ENCODE measurements at regions not wholly inside any gene's neighbourhood (a gene's known extent, or its start where the extent isn't known, plus 50 kb on each side); places are given as distances from the start of the nearest gene placed in this dataset.
"Not testable (repeated sequence)": the region's sequence is repeated elsewhere in the genome, so short reads cannot be mapped to it uniquely, and the experiment has no call there.

DNA sequence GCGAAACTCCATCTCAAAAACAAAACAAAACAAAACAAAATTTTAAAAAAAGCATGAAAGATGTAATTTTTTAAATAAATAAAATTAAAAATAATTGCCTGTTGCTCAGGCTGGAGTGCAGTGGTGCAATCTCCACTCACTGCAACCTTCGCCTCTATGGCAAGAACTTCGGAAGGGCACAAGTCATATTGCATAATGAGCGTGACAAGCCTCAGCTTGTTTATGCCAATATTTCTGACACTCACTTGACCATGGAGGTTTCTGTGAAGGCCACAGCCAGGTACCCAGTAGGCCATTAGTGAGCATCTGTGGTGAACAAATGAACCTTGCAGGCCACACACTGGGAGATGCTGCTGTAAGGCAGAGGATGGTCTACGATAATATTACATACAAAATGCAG, 106.1 kb upstream of the KMT2C start:
- no peak for FAIRE-seq

DNA sequence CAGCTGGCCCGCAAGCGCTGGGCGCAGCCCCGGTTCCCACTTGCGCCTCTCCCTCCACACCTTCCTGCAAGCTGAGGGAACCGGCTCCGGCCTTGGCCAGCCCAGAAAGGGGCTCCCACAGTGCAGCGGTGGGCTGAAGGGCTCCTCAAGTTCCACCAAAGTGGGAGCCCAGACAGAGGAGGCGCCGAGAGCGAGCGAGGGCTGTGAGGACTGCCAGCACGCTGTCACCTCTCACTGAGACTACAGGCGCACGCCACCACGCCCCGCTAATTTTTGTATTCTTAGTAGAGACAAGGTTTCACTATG, 103.3 kb upstream of the KMT2C start:
- FAIRE-seq, result not testable (repeated sequence)

DNA sequence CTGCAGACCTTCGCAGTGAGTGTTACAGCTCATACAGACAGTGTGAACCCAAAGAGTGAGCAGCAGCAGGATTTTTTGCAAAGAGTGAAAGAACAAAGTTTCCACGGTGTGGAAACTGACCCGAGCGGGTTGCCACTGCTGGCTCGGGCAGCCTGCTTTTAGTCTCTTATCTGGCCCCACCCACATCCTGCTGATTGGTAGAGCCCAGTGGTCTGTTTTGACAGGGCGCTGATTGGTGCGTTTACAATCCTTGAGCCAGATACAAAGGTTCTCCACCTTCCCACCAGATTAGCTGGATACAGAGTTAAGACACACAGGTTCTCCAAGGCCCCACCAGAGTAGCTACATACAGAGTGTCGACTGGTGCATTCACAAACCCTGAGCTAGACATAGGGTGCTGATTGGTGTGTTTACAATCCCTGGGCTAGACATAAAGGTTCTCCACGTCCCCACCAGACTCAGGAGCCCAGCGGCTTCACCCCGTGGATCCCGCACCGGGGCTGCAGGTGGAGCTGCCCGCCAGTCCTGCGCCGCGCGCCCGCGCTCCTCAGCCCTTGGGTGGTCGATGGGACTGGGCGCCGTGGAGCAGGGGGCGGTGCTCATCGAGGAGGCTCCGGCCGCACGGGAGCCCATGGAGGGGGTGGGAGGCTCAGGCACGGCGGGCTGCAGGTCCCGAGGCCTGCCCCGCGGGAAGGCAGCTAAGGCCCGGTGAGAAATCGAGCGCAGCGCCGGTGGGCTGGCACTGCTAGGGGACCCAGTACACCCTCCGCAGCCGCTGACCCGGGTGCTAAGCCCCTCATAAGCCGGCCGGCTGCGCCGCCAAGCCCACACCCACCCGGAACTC, 102.8 kb upstream of the KMT2C start:
- not testable (repeated sequence) for FAIRE-seq

DNA sequence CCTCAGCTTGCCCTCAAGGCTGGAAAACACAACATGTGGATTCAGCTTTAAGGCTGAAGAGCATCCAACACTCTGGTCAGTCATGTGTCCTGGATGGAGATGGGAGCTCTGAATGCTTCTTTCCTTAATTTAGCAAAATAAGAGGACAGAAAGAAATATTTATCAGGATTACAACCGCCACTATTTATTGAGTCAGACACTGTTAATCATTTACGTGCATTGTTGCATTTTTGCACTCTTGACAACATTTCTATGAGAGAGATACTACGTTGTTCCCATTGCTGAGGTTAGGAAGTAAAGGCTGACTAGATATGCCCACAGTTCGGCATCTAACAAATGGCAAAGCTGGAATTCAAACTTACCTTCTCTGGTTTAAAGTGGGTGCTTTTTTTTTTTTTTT, 101.8 kb upstream of the KMT2C start:
- FAIRE-seq, result no peak

DNA sequence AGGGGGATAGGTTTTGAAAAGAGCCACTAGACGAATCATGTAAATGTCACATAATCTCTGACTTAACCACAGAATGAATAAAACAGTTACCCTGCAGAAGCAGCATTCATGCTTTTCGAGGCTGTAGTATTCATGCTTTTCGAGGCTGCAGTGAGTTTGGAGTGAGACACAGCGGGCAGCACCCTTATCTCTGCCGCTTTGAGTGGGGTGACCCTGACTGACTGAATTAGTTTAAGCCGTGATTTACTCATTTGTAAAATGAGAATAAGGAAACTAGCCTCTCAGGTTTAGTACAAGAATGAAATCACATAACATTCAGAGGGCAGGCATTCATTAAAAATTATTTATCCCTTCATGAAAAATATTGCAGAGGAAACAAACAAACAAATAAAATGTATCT, 92.8 kb upstream of the KMT2C start:
- no peak for FAIRE-seq

DNA sequence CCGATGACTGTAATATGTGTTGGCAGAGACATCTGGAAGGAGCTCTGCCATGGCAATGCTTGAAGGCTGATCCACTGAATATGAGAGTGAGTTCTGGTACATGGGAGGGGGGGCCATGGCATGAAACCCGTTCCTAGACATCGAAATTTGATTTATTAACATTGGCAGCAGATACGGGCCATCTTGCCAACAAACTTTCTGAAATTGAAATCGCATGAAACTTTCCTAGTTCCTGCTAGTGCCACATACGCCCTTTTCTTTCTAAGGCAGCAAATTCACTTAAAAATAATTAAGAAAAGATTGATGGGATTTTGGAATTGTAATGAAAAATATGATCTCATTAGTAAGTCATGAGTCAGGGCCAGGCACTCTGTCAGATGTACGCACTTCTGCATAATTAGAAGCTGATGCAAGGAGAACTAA, 91.8 kb upstream of the KMT2C start:
- FAIRE-seq, result no peak

DNA sequence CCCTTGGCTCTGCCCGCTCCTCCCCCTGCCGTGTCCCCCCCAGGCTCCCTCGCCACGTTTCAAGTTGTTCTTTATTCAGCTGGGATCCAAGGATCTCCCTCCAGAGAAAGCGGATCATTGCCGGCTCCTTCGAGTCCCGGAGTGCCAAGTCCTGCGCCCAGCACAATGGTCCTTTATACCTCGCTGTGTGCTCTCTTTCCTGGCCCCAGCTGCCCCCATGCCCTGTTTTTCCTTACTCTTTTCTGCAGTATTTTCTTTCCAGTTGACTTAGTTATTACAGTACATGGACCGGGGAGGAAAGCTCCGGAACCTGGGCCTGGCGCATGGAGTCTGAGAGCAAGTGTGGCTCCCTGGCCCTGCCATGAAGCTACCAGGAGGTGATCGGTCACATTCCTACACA, 88.1 kb upstream of the KMT2C start:
- no peak for FAIRE-seq

DNA sequence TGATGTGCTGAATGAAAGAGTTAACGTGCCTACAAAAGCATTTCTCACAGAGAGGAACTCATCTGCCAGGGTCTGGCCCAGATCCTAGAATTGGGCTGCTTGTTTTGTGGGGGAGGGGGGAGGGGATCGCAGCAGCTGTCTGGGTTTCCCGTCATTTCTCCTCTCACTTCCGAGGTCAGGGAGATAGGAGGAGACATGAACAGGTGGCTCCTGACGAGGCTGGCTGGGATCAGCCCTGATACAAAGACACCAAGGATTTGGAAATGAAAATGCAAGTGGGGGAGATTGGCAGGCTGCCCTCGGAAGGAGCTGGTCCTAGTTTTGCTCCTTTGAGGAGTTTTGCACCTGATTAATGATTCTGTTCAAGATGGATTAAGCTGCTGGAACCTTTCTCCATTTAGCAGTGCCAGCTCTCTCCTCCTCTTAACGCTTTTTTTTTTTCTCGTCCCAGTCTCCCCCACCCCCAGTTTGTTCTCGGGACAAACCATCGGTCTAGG, 86.8 kb upstream of the KMT2C start:
- FAIRE-seq, result no peak

DNA sequence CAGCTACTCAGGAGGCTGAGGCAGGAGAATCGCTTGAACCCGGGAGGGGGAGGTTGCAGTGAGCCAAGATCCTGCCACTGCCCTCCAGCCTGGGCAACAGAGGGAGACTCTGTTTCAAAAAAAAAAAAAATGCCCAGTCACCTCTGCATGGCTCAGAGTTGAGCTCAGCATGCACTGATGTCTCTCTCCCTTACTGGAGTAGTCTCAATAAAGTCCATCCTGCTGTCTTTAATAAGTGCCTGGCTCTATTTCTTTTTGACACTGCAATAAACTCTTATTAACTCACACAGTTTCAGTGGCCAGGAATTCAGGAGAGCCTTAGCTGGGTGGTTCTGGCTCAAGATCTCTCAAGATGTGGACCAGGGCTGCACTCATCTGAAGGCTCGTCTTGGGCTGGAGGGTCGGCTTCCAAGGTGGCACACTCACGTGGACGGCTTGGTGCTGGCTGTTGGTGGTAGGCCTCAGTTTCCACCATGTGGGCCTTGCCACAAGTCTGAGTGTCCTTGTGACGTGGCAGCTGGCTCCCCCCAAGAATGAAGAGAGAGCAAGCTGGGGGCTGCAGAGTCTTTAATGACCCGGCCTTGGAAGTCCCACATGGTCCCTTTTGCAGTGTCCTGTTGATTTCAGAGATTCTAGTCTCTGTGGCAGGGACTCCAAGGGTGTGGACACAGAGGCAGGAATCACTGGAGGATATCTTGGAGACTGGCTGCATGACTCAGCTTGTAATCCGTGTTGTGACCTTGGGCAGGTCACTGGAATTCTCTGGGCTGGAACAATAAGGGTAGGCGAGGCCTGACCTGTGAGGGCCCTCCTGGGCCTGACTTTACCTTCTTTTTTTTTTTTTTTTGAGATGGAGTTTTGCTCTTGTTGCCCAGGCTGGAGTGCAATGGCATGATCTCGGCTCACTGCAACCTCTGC, 85.9 kb upstream of the KMT2C start:
- no peak for FAIRE-seq

DNA sequence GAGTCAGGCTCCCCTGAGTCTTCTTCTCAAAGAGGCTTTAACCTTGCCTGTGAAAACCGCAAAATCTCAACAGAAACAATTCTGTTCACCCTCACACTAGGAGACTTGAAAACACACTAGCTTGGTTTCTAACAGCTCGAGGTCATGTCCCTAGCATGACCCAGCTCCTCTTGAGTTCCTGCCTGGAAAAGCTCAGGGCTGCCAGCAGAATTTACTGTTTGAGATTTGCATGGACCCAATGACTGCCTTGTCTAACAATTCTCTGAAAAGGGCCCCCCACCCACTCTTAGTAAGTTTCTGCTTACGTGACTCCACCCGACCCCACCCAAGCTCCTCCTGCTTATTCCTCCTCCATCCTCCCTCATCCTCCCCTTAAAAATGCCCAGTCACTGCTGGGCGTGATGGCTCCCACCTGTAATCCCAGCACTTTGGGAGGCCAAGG, 85.1 kb upstream of the KMT2C start:
- FAIRE-seq, result no peak

DNA sequence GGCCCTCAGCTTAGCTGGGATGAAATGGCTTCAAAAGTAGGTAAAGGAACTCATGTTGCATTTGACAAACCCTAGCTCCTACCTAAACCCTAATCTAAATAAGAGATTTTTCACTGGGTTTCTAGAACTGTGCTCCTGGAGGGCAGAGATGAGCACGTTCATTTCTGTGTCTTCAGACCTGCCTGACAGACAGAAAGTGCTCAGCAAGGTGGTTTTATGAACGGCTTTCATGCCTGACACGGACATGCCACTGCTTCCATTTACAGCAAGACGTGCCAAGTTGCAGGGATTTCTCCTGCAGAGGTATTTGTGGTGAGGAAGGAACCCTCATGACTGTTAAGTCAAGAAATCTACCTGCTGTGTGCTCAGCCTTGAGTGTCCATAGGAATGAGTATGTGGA, 83.5 kb upstream of the KMT2C start:
- no peak for FAIRE-seq

DNA sequence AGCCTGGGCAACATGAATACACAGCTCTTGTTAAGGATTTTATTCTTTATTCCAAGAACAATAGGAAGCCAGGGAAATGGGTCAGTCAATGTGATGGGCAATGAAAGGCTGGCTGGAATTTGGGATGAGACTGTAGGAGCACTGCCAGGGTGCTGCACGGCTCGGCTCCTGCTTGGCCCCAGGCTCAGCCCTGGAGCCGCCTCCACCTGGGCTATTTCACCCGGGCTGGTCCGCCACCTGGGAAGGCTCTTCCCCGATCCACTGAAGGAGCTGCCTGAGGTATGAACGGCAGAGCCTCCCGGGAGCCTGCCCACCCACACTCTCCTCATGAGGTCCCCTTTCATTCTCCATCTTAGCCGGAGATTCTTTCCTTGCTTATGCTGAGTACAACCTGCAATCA, 80.4 kb upstream of the KMT2C start:
- no peak for FAIRE-seq

DNA sequence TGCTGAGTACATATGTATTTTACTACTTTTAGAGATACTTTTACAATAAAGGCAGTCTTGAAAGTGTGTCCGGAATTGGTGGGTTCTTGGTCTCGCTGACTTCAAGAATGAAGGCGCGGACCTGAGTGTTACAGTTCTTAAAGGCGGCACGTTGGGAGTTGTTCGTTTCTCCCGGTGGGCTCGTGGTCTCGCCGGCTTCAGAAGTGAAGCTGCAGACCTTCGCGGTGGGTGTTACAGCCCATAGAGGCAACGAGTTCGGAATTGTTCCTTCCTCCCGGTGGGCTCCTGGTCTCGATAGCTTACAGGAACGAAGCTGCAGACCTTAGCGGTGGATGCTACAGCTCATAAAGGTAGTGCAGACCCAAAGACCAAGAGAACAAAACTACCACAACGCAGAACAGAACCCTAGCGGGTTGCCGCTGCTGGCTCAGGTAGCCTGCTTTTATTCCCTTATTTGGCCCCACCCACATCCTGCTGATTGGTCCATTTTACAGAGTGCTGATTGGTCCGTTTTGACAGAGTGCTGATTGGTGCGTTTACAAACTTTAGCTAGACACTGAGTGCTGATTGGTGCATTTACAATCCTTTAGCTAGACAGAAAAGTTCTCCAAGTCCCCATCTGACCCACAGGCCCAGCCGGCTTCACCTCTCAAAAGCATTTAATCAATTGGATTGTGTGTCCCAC, 79.6 kb upstream of the KMT2C start:
- not testable (repeated sequence) for FAIRE-seq

DNA sequence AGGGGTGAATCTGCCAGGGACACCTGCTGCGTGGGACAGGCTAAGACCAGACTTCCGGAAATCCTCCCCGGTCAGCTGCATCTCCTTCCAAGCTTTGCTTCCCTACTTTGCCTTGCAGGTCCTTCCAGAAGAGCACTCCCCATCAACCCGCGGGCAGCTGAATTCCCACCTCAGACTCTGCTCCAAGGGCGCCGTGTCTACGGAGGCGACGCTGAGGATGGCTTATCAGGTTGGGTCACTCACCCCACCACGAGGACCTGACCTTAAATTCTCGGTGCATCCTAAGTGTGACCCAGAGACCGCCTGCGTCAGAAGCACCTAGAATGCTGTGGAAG, 78.9 kb upstream of the KMT2C start:
- FAIRE-seq, result no peak

DNA sequence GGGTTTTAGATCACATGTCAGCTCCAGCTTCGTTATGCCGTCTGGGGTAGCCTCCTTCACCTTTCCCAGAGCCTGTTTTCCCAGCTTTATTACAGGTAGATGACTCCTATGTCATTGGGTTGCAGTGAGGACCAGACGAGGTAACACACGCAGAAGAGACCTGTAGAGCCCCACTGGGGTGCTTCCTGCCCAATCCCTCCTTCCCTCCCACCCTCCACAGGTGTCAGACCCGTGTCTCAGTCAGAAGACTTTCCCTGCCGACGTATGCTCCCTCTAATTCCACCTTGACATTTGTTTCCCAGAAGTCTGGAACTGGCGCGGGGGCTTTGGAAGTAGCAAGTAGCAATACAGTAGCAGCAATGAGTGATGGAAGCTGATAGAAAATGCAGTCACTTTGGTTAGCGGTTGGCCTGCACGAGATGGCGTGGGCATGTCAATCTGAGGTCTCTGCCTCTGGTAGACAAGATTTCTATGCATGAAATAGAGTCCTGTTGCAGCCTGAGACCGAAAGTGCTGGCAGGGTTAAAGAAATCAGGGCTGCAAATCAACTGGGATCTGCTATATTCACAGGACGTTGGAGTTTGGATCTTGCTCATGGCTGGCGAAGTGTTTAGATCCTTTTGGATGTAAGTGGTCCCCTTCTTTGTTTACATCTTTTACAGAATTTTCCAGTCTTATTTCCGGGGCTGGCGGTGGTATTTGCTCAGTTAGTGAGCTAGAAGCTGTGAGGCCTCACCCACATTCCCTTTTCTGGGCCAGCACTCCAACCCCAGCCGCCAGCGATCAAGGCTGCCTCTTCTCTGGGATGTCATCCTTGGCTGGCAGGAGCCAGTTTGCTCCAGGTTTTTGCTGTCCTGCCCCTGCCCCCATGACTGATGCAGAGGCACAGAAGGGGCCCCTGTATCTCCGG, 78.3 kb upstream of the KMT2C start:
- no peak for FAIRE-seq

DNA sequence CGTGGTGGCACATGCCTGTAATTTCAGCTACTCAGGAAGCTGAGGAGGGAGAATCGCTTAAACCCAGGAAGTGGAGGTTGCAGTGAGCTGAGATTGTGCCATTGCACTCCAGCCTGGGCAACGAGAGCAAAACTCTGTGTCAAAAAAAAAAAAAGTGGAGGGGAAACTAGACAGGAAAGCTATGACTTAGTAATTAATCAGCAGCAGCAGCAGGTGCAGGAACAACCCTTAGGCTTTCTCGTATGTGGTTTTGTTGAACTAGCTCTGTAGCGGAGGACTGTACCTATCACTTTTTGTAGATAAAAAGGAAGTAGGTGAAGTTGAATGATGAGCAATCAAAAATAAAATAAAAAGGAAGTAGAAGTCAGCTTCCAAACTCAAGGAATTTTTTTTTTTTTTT, 76.9 kb upstream of the KMT2C start:
- no peak for FAIRE-seq

DNA sequence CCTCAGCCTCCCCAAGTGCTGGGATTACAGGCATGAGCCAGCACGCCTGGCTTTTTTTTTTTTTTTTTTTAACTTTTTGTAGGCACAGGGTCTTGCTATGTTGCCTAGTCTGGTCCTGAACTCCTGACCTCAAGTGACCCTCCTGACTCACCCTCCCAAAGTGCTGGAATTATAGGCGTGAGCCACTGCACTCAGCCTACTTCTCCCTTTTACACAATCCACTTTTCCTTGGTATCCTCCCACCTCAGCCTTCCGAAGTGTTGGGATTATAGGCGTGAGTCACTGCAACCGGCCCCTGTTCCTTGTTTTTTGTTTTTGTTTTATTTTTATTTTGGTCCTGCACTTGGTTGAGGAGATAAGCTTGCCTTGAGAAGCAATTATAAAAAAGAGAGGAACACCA, 75.9 kb upstream of the KMT2C start:
- no peak for FAIRE-seq

DNA sequence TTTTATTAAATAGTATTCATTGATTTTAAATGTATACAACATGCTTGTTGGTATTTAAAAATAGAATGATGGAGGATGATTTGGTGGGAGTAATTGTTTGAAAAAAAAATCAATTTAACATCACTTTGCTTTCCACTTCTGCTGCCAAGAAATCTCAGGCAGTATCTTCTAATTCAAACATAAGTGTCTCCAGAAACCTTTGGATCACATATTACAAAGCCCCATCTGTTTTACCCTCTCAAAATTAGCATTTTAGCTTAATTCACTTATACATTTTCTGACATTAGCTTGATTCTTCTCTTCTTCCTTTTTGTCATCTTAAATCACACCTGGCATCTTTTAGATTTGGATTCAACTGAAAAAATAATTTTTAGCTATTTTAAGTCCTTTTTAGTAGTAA, 72.9 kb upstream of the KMT2C start:
- no peak for FAIRE-seq

DNA sequence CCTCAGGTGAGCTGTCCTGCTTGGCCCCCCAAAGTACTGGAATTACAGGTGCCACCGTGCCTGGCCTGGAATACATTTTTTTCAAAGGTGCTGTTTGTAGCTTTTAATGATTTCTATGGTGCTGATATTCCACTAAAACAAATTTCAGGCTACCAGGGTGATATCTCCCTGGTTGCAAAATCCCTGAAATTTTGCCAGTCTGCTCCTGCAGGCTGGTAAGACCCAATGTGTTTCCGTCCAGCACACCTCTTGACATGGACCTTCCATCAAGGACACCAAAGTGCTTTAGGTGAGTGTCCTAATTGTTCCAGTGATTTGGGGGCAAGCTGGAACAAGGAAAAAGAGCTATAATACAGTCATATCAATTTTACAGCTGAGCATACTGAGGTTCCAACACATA, 69.8 kb upstream of the KMT2C start:
- FAIRE-seq, result no peak

DNA sequence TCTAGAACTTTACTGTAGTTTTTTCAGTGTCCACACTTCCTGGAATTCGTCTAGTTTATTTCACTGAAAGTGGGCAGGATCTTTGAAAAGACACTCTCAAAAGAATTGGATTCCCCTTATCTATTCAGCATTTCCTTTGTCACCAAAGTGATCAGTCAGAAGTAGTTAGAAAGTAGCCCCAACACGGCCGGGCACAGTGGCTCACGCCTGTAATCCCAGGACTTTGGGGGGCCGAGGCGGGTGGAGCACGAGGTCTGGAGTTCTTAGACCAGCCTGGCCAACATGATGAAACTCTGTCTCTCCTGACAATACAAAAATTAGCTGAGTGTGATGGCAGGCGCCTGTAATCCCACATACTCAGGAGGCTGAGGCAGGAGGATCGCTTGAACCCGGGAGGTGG, 69.0 kb upstream of the KMT2C start:
- FAIRE-seq, result no peak

DNA sequence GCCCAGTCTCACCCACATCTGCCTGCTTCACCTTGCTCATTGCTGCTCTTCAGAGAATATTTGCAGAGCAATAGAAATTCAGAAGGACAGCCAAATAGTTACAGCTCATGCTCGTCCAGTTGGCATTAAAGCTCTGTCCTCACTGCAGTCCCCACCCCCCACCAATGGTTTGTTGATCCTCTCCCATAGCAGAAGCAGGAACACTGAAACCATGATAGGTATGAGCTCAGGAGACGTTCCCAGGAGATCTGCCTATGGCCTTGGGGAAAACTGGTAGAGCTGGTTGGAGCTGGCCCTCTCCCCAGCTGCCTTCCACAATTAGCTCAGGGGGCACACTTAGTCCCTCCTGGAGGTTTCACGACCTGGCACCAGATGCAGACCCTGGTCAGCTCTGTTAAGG, 68.6 kb upstream of the KMT2C start:
- FAIRE-seq, result no peak

Data from A204.1 (cell line).